ENCODE measurements at regions not wholly inside any gene's neighbourhood (a gene's known extent, or its start where the extent isn't known, plus 50 kb on each side); places are given as distances from the start of the nearest gene placed in this dataset.
"Not testable (repeated sequence)": the region's sequence is repeated elsewhere in the genome, so short reads cannot be mapped to it uniquely, and the experiment has no call there.

- DNase-seq (ENCODE audit: low read depth in 2 of 2), result no peak
These were observed 166.3 kb downstream of the KIF26A start for GRCh38 chr14:104304451-104305351.

- no peak for DNase-seq (ENCODE audit: low read depth in 2 of 2)
These were observed 167.4 kb downstream of the KIF26A start for GRCh38 chr14:104305511-104306449.

- DNase-seq (ENCODE audit: low read depth in 2 of 2), result no peak
These were observed 168.2 kb downstream of the KIF26A start for GRCh38 chr14:104306450-104307040.

GRCh38 chr14:104307246-104307626, 168.8 kb downstream of the KIF26A start:
- no peak for DNase-seq (ENCODE audit: low read depth in 2 of 2)

- DNase-seq (ENCODE audit: low read depth in 2 of 2), result no peak
These were observed 169.4 kb downstream of the KIF26A start for GRCh38 chr14:104307627-104308401.

GRCh38 chr14:104308534-104308933, 170.1 kb downstream of the KIF26A start:
- DNase-seq (ENCODE audit: low read depth in 2 of 2), result not testable (repeated sequence)

- DNase-seq (ENCODE audit: low read depth in 2 of 2), result no peak
These were observed 171.4 kb downstream of the KIF26A start for GRCh38 chr14:104309657-104310369.

- DNase-seq (ENCODE audit: low read depth in 2 of 2), result no peak
These were observed 173.0 kb downstream of the KIF26A start for GRCh38 chr14:104311358-104311757.

- no peak for DNase-seq (ENCODE audit: low read depth in 2 of 2)
These were observed 175.3 kb downstream of the KIF26A start for GRCh38 chr14:104313674-104314073.

GRCh38 chr14:104314251-104314941, 176.0 kb downstream of the KIF26A start:
- DNase-seq (ENCODE audit: low read depth in 2 of 2), result no peak

- DNase-seq (ENCODE audit: low read depth in 2 of 2), result no peak
These were observed 176.8 kb downstream of the KIF26A start for GRCh38 chr14:104315169-104315568.

GRCh38 chr14:104315625-104316024, 177.2 kb downstream of the KIF26A start:
- no peak for DNase-seq (ENCODE audit: low read depth in 2 of 2)

- DNase-seq (ENCODE audit: low read depth in 2 of 2), result no peak
These were observed 177.8 kb downstream of the KIF26A start for GRCh38 chr14:104316121-104316722.

- no peak for DNase-seq (ENCODE audit: low read depth in 2 of 2)
These were observed 178.5 kb downstream of the KIF26A start for GRCh38 chr14:104316723-104317491.

GRCh38 chr14:104317492-104317805, 179.1 kb downstream of the KIF26A start:
- no peak for DNase-seq (ENCODE audit: low read depth in 2 of 2)

- no peak for DNase-seq (ENCODE audit: low read depth in 2 of 2)
These were observed 179.7 kb downstream of the KIF26A start for GRCh38 chr14:104317975-104318557.

- no peak for DNase-seq (ENCODE audit: low read depth in 2 of 2)
These were observed 180.4 kb downstream of the KIF26A start for GRCh38 chr14:104318558-104319490.

Data from dermis microvascular lymphatic vessel endothelial cell (primary cell).